ENCODE measurements at regions not wholly inside any gene's neighbourhood (a gene's known extent, or its start where the extent isn't known, plus 50 kb on each side); places are given as distances from the start of the nearest gene placed in this dataset.

GRCh38 chr22:49660794-49661781, 166.6 kb downstream of the BRD1 start:
- ATAC-seq (ENCODE audit: low FRiP score): no peak
- no peak for TF ChIP-seq CTCF (IDR thresholded peaks at IDR 0.05)
- no peak for DNase-seq (ENCODE audit: low spot score)

DNA sequence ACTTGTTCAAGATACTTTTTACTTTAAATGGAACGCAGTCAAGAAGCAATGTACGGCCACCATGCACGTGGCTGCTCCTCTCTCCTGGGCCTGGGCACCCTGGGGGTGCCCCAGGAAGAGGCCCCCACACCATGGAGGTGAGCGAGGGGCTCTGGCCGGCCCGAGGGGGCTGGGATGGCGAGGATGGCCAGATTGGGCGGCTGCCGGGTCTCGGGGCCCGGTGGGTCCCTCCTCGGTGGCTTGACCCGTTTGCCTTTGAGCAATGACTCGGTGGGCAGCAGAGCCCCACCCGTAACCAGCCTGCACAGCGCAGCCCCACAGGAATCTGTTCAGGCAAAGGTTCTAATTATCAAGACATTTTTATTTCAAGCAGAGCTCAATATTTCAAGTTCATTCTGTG, 167.4 kb downstream of the BRD1 start:
- TF ChIP-seq CTCF (IDR thresholded peaks at IDR 0.05): no peak
- no peak for DNase-seq (ENCODE audit: low spot score)
- ATAC-seq (ENCODE audit: low FRiP score): no peak

- TF ChIP-seq CTCF (IDR thresholded peaks at IDR 0.05): no peak
- DNase-seq (ENCODE audit: low spot score) (no peak), ATAC-seq (ENCODE audit: low FRiP score) (no peak)
Observed at GRCh38 chr22:49659924-49660315, 167.8 kb downstream of the BRD1 start.

DNA sequence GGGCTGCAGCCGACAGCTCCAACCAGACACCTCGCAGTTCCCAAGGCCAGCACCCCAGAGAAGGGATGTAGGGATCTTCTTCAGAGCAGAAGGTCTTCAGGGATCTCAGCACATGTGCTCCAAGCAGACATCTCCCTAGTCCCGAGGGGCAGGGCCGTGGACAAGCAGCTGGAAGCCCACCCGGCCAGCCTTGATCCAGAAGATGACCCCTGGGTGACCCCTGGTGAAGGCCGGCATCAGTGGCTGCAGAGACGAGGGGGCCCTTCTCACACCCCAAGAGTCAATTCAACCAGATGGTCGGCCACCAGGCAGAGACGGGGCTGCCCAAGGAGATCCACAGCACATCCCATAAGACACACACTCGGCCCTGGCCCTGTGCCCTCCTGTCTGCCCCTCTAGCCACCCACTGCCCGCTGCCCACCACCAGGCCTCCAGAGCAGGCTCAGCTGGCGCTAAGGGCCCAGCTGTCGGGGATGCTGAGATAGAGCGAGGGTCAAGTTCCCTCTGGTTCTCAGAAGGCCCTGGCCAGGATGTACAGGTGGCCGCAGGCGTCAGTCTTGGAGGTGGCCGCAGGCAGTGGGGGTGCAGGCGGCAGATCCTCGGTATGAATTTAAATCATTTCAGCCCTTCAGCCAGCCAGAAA, 168.3 kb downstream of the BRD1 start:
- no peak for TF ChIP-seq CTCF (IDR thresholded peaks at IDR 0.05)
- ATAC-seq (ENCODE audit: low FRiP score) (no peak), DNase-seq (ENCODE audit: low spot score) (no peak)

GRCh38 chr22:49658902-49659280, 168.8 kb downstream of the BRD1 start:
- no peak for TF ChIP-seq CTCF (IDR thresholded peaks at IDR 0.05)
- no peak for ATAC-seq (ENCODE audit: low FRiP score)
- DNase-seq (ENCODE audit: low spot score): no peak

GRCh38 chr22:49657974-49658590, 169.6 kb downstream of the BRD1 start:
- DNase-seq (ENCODE audit: low spot score) (no peak), ATAC-seq (ENCODE audit: low FRiP score) (no peak)
- TF ChIP-seq CTCF (IDR thresholded peaks at IDR 0.05): no peak

All from omental fat pad (tissue), 3 donors.